Sigmoid colon (tissue), 4 donors: ENCODE measurements at regions not wholly inside any gene's neighbourhood (a gene's known extent, or its start where the extent isn't known, plus 50 kb on each side); places are given as distances from the start of the nearest gene placed in this dataset.

Experiments
- EP300 ChIP-seq, 4 donors: sonication (generic); formaldehyde crosslinking; IDR thresholded peaks; one replicate each; pipeline ENCODE4 v1.6.1; 2017; ENCODE audit warnings: antibody characterized with exemption in 4 of 4
- POLR2A ChIP-seq, 2 donors: fragments of 450-650 bp; IDR thresholded peaks; one replicate each; pipeline ENCODE4 v1.6.1; 2016; ENCODE audit warnings: antibody characterized with exemption in 2 of 2, mild to moderate bottlenecking in 2 of 2, moderate library complexity in 2 of 2
- TF ChIP-seq, protein P1 (sequence below), 4 experiments: fragments of 450-650 bp in 3 of 4; fragments of 200-600 bp in 1 of 4; IDR thresholded peaks; one replicate each; pipeline ENCODE4 v1.5.1; 2016 to 2019; ENCODE audit warnings: antibody characterized with exemption in 4 of 4, mild to moderate bottlenecking in 3 of 4, moderate library complexity in 2 of 4

DNA sequence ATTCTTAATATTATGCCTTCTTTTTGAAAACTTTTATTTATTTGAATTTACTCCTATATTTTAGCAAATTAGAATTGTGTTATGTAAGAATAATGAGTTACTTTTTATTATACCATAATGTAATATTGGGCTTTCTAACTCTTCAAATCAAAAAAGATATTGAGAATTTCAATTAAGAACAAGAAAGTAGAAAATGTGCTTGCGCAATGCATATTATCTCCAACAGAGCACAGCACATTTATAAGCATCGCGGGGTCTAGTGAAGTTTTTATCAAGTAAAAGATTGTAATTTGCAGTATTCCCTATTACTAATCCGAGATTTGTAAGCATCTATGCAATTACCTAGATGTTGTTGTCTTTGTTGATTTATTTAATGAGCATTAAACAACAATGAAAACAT lies 829.1 kb upstream of the CNTNAP5 start:
- TF ChIP-seq, protein P1, sequence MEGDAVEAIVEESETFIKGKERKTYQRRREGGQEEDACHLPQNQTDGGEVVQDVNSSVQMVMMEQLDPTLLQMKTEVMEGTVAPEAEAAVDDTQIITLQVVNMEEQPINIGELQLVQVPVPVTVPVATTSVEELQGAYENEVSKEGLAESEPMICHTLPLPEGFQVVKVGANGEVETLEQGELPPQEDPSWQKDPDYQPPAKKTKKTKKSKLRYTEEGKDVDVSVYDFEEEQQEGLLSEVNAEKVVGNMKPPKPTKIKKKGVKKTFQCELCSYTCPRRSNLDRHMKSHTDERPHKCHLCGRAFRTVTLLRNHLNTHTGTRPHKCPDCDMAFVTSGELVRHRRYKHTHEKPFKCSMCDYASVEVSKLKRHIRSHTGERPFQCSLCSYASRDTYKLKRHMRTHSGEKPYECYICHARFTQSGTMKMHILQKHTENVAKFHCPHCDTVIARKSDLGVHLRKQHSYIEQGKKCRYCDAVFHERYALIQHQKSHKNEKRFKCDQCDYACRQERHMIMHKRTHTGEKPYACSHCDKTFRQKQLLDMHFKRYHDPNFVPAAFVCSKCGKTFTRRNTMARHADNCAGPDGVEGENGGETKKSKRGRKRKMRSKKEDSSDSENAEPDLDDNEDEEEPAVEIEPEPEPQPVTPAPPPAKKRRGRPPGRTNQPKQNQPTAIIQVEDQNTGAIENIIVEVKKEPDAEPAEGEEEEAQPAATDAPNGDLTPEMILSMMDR (IDR thresholded peaks at IDR 0.05): no peak
- TF ChIP-seq POLR2A (IDR thresholded peaks at IDR 0.05) (no peak), EP300 (IDR thresholded peaks at IDR 0.05) (no peak)
